ENCODE measurements at regions not wholly inside any gene's neighbourhood (a gene's known extent, or its start where the extent isn't known, plus 50 kb on each side); places are given as distances from the start of the nearest gene placed in this dataset.
"Not testable (repeated sequence)": the region's sequence is repeated elsewhere in the genome, so short reads cannot be mapped to it uniquely, and the experiment has no call there.

DNA sequence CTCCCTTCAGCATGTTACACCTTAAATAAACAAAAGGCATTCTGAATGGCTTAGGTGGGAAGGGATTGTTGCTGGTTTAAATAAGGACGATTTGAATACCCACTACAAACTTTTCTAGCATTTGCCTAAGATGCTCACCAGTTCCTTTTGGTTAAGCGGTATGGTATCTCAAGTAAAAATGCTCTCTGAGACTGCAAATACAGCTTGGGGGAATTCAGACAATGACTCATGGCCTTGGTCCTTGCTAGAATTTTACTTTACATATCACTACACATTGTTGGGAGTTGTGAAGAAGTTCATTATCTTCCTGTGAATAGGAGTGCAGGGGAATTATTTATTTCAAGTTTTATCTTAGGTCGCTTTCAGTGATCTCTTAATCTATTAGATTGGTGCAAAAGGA lies 670.7 kb downstream of the UTRN start:
- DNase-seq (ENCODE audit: low read depth, low spot score) = no peak

DNA sequence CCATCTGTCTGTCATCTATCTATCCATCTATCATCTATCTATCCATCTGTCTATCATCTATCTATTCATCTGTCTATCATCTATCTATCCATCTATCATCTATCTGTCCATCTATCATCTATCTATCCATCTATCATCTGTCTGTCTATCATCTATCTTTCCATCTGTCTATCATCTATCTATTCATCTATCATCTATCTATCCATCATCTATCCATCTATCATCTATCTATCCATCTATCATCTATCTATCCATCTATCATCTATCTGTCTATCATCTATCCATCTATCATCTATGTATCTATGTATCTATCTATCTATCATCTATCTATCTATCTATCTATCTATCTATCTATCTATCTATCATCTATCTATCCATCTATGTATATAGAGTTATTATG lies 671.6 kb downstream of the UTRN start:
- not testable (repeated sequence) for DNase-seq (ENCODE audit: low read depth, low spot score)

DNA sequence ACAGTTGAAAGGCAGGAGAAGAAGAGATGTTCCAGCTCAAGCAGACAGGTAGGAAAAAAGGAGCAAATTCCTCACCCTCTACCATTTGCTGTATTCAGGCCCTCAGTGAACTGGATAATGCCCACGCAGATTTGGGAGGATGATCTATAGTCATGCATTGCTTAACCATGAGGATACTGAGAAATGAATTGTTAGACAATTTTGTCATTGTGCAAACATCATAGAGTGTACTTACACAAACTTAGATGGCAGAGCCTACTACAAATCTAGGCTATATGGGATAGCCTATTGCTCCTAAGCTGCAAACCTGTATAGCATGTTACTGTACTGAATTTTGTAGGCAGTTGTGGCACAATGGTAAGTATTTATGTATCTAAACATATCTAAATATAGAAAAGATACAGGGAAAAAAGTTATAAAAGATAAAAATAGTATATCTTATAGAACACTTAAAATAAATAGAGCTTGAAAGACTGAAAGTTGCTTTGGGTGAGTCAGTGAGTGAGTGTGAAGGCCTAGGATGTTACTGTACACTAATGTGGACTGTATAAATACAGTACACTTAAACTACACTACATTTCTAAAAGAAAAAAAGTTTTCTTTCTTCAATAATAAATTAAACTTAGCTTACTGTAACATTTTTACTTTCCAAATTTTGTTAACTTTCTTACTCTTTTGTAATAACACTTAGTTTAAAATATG lies 672.3 kb downstream of the UTRN start:
- DNase-seq (ENCODE audit: low read depth, low spot score) = no peak

DNA sequence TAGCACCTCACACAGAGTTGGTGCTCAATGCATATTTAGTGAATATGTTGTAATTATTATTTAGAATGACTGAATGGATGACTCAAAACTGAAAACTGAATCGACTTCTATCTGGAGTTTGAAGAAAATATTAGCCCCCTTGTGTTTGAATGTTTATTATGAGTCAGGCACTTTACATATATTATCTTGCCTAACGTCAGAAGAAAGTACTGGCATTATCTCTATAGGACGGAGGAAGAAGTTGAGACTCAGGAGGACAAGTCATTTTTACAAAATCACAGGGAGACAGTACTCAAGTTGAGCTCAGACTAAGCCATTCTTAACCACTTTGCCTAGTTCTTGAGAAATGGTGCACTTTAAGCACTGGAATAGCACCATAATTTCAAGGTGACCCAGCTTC lies 684.0 kb downstream of the UTRN start:
- no peak for DNase-seq (ENCODE audit: low read depth, low spot score)

DNA sequence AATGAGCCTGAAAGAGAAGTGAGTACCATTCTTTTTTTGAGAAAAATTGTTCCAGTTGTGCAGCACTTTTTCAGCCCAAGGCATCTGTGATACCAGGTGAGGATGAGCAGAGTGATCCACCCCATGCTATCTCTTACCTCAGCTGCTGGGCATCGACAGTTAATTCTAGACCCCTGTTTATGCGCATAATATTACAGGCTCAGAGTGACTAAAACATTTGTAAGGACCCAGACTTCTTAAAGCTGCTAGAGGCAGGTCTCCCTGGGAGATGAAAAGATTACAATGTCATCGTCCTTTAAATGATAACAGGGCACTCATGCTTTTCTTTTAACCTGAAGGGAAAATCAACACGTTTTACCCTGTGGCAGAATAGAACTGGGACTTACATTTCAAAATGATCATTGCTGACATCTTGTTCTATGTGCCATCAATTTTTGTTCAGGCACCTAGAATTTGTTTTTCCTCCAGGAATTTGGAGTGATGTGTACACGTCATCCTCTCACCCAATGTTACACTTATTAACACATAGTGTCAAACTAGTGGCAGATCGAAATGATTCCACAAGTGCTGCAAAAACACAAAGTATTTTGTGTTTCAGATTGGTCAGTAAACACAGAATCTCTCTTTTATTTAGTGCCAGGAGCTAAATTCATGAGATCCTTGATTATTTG lies 684.6 kb downstream of the UTRN start:
- no peak for DNase-seq (ENCODE audit: low read depth, low spot score)

DNA sequence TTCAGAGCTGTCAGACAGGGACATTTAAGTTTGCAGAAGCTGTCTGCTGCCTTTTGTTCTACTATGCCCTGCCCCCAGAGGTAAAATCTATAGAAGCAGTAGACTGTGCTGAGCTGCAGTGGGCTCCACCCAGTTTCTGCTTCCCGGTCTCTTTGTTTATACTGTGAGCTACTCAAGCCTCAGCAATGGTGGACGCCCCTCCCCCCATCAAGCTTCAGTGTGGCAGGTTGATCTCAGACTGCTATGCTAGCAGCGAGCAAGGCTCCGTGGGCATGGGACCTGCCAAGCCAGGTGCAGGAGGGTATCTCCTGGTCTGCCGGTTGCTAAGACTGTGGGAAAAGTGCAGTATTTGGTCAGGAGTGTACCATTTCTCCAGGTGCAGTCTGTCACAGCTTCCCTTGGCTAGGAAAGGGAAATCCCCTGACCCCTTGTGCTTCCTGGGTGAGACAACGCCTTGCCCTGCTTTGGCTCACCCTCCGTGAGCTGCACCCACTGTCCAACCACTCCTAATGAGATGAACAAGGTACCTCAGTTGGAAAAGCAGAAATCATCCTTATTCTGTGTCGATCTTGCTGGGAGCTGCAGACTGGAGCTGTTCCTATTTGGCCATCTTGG lies 692.2 kb downstream of the UTRN start:
- not testable (repeated sequence) for DNase-seq (ENCODE audit: low read depth, low spot score)

DNA sequence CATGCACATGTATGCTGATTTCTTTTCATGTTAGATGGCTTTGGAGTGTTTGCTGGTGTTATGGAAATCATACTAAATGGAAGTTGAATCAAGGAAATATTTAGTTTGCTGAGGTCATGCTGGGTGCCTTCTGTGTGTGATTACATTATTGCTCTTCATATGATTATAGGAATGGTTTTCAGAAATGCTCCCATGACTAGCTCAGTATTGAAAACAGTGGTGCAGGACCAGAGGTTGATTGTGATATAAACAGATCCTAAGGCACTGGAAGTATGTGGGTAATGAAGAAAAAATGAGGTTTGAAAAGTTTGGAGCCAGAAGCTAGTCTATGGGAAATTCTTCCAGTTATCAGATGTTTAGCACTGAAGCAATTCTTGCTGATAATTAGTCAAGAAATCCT lies 693.1 kb downstream of the UTRN start:
- DNase-seq (ENCODE audit: low read depth, low spot score) = no peak

DNA sequence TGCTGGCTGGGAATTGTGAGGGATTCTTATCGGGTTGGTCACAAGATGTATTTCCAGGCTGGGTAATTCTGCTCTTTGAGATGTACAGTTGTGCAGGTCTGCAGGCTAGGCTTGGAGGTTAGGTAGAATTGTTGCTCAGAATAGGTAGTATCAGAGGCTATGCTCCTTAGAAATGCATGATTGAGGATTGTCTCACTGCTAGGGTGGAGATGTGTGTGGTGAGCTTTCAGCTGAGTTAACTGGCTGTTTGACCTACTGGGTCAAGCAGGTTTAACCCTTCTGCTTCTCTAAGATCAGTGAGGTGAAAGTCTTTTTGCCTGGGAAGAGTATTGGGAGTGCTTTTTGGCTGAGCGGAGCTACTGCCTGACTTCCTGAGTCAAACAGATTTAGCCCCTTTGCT lies 701.1 kb downstream of the UTRN start:
- DNase-seq (ENCODE audit: low read depth, low spot score) = no peak

DNA sequence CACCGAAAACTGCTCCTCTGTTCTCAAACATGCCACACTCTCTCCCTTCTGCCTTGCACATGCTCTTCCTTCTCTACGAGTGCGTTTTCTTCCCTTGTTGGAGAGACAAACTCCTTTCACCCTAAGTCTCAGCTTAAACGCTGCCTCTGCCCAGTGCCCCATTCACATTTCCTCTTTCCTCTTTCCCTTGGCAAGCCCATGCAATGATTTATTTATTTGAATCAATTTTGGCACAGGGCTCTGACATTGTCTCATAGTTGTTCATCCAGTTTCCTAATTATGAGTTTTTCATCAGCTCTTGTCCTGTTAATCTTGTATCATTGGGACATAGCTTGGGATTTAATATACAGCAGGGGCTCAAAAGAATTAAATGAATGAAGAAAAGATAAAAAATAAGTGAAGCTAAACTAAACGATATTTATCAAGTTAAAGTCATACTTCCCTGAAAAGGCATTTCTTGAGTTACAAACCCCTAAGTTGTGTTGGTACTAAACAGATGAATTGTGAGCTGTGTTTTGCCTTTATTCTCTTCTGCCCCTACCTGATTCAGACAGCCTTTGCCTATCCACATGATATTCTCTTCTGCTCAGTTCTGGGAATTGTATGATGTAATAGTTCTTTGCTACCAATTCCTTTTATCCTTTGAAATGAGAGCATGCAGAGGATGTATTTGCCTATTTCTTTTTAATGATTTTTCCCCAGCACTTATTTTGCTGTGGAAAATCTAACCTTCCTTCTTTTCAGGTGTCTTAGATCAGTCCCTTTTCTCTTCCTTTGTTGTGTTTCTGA lies 704.4 kb downstream of the UTRN start:
- DNase-seq (ENCODE audit: low read depth, low spot score) = no peak

DNA sequence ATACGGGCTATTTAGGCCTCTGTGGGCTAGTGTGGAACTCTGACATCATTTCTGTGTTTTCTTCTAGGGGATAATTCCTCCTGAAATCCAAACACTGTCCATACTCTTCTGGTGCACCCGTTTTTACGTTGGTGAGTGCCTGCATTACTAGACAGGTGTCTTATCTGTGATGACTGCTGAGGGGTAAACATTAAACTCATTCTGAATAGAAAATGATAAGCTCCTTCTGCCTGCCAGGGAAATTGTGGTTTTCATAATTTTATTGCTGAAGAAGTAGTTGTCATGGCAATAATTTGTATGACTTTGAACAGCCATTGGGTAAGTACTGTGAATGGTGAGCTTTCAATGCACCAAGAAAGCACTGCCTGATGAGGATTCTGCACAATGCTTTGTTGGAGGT lies 705.6 kb downstream of the UTRN start:
- no peak for DNase-seq (ENCODE audit: low read depth, low spot score)

DNA sequence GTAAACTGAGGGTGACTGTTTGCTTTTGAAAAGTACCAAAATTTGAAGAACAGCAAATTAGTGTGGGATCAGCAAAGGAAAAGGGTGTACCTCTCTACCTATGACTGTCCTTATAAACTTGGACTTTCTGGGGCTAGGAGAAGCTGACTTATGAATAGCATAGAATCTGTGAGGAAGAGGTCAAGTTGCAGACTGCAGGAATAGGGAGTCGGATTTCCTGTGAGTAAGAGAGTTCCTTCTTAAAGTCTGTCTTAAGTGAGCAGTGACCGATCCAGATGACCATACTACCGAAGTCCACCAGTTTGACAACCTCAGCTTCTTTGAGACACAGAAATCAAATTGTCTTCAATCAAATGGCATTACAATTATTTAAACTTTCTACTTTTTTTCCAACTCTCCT lies 708.7 kb downstream of the UTRN start:
- no peak for DNase-seq (ENCODE audit: low read depth, low spot score)

DNA sequence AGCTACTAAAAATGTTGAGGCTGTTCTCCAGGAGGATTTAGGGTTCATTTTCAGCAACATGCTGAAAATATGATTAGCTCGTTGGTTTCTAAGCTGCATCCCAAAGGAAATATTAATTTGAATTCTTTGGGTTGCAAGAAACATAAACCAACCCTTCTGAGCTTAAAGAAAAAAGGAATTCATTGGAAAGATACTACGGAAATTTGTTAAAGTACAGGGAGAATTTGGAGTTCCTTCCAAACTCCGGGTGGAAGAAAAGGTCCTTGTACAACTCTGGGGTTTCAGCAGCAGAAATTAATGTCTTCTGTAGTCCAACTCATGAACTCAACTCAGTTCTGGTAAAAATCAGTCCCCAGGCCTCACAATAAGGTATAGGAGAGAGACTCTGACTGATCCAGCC lies 712.9 kb downstream of the UTRN start:
- DNase-seq (ENCODE audit: low read depth, low spot score) = no peak

DNA sequence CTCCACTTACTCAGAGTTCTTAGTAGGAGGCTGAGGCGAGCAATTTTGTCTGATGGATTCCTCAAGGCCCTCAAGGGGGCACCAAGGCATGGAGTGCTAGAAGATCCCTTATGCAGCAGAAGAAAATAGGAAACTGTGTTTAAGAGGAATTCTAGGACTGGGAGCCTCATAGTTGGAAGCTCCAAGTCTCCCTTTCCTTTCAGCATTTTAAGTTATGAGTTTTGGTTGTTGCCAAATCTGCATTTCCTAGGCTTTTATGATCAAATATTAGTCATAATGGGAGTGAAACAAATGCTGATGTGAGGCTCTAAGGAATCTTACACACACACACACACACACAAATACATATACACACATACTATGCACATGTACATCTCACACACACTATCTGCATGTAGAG lies 714.0 kb downstream of the UTRN start:
- no peak for DNase-seq (ENCODE audit: low read depth, low spot score)

DNA sequence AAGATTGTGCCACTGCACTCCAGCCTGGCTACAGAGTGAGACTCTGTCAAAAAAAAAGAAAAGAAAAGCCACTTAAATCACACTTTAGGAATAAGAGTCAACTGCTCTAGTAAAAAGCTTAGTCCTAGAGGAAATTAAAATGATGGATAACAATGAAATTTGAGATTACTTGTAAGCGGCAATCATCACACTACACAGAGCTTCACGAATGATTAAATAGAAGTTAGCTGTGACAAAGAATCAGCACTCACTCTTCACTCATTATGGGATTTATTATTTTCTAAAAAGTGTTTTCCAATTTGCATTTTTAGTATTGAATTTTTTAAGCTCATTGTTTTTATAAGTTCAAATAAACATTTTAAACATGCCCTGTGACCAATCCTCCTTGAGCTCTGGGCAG lies 718.0 kb downstream of the UTRN start:
- no peak for DNase-seq (ENCODE audit: low read depth, low spot score)

DNA sequence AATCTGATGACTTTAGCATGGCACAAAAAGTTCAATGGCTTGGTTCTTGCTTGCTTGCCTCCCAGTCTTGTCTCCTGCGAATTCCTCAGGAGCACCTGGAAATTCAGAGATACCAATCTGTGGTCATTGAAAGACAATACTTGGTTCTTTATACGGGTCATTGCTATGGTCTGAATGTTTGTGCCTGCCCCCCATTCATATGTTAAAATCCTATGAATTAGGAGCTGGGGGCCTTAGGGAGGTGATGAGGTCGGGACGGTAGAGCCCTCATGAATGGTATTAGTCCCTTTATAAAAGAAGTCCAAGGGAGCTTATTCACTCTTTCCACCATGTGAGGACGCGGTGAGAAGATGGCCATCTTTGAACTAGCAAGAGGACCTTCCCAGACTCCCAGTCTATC lies 721.8 kb downstream of the UTRN start:
- no peak for DNase-seq (ENCODE audit: low read depth, low spot score)

DNA sequence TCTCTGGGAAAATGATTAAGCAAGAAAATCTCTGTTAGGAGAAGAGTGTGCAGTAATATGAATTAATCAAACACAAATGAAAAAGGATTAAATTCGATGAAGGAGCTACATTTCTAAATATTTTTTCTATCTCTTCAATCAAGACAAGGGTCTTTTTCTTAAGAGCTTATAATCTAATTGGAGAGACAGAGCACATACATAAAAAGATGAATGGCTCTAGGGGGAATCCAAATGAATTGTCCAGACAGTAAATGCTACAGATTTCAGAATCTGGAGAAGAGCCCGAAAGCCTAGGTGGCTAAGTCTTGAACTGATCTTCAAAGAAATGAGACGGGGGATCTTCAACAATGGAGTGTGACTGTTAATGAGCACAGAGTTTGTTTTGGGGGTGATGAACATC lies 723.6 kb downstream of the UTRN start:
- no peak for DNase-seq (ENCODE audit: low read depth, low spot score)

DNA sequence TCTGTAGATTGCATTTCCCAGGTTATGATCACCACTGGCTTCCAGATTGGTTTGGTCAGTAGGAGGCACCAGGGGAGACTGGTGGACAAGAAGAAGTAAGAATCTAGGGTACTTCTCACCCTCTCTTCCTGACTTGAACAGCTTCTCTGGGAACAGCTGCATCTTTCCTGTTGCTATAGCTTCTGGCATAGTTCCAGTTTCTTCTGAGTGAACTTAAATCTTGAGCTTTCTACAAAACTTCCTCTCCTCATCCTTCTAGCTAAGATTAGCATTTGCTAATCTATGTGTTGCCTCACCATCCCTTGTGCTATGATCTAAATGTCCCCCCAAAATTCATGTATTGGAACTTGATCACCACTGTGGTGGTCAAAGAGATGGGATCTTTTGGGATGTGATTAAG lies 724.6 kb downstream of the UTRN start:
- no peak for DNase-seq (ENCODE audit: low read depth, low spot score)

DNA sequence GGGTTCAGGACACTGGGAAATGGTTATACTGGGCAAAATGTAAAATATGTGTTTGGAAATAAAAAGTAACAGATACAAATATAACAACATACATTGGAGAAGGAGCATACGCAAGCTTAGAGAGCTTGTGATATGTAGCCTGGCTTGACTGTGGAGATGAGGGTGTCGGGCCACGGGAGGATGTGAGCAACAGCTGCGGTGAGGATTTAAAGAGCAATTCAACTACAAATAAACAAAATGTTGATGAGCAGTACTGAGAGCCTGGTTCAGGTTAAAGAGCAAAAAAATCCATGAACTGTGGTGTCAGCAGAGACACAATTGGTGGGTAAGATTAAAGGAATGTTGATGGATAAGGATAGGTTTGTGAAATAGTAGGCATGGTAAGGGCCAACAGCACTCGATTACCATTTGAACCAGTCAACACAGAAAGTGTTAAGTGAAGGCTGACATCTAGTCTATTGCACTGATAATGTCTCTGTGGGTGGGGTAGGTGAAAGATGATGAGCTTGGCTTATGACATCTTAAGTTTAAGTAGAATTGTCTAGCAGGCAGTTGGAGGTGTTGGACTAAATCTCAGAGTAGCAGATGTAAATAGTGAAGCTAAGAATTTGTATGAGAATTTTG lies 723.2 kb downstream of the EPM2A start:
- DNase-seq (ENCODE audit: low read depth, low spot score) = no peak

DNA sequence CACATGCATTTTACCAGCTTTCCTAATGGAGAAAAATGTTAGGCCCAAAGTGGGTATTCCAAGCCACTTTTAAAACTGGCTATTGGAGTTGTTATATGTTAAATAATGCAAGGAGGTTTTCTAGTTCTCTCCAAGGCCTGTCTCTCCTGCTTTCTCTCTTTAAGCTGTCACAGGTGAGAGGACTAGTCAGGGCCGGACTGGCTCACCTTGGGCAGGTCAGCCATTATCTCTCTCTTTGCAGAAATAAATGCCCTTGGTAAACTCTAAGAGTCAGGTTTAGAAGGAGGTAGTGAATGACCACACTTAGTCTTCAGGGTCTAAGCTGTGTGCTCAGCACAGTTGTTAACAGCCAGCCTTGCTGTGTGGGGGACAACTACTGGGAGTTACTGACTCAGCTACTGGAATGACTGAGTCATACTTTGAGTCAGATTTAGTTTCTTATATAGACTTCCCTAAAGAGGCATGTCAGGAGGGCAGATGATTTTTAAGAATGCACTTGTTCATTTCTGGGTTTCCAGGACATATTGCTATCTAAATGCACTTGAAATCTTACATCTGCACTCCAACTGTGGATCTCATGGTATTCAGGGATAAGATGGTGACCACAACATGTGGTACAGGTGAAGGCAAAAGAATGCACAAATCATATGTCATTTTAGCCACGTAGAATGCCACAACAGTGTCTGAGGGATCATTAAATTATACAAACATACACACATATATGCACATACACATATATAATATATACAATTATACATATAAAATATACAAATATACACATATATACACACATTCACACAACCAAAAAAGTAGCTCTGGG lies 719.4 kb downstream of the EPM2A start:
- DNase-seq (ENCODE audit: low read depth, low spot score) = no peak

DNA sequence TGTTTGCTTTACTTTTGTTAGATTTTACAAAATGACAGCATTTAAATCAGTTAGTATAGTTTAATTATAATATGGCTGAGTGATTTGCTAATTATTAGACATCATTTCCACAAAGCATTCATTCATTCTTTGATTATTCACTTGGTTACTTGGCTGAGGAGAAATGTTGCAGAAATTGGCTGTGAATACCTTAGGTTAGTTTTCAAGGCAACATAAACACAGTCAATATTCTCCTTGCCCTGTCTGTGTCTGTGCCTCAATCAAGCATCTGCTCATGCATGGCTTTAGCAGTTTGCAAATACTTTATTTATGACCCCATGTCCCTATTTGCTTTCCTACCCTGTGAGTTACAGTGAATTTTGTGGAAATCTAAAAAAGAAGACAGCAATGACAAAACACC lies 718.3 kb downstream of the EPM2A start:
- no peak for DNase-seq (ENCODE audit: low read depth, low spot score)

DNA sequence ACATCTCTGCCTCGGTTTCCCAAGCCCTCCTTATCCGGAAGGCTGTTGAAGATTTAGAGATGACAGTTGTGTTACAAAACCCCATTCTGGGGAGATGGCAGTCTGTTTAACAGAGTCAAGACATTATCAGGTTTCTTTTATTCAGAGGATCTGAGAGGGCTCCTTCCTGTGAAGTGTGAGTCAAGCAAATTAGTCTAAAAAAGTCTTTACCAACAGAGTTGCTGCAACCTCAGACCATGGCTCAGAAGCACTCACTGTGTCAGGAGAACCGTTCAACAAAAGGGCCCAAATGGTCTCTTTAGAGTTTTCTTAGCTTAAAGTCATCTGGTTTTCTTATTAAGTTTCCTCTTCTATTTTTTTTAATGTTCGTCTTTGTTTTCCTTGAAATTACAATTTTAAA lies 717.8 kb downstream of the EPM2A start:
- DNase-seq (ENCODE audit: low read depth, low spot score) = no peak
